Activated CD4-positive, alpha-beta T cell treated with anti-CD3 and anti-CD28 coated beads, Interleukin-10, Interleukin-2, amounts not matched to agents 100 ng/mL and 50 ng/mL, durations not matched to agents 16 hours and 8 hours (primary cell): ENCODE measurements at regions not wholly inside any gene's neighbourhood (a gene's known extent, or its start where the extent isn't known, plus 50 kb on each side); places are given as distances from the start of the nearest gene placed in this dataset.
A peak's percentile ranks its signal among the peaks of the same experiment; 100 is the strongest.
"Not testable (repeated sequence)": the region's sequence is repeated elsewhere in the genome, so short reads cannot be mapped to it uniquely, and the experiment has no call there.

Source experiments
- DNase-seq: peaks from one replicate; pipeline ENCODE4 v3.0.0-alpha.2; 2020

- DNase-seq, result no peak
Observed at GRCh38 chr1:76687307-76688175, 179.7 kb upstream of the ST6GALNAC5 start.

DNA sequence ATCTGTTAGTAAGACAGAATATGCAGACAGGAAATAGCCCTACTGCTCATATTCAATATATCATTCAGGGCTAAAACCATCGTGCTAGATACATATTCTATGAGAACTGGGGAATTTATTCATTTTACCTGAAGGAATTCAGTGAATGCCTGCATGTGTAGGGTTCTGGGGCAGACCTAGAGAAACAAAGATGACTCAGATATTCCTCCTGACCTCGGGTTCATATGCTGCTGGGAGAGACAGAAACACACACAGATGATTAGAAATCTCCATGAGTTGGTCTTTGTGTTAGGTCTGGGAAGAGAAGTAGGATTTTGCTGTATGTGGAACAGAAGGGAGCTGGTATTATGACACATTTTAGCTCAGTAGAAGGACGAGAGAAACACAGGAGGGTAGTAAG, 176.5 kb upstream of the ST6GALNAC5 start:
- no peak for DNase-seq

DNA sequence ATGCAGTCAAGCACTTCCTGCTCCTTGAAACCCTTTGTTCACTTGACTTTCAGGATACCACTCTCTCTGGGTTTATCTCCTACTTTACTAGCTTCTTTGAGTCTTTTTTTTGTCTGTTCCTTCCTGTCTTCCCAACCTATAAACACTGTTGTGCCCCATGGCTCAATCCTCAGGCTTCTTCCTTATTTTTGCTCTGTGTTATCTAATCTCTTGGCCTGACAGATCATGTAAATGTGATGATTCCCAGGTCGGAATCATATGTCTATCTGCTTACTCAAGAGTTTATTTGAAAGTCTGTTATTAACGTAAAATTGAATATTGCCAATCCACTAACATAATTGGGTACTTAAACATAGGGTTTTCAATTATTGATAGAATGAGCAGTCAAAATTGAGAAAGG, 171.7 kb upstream of the ST6GALNAC5 start:
- DNase-seq, result no peak

DNA sequence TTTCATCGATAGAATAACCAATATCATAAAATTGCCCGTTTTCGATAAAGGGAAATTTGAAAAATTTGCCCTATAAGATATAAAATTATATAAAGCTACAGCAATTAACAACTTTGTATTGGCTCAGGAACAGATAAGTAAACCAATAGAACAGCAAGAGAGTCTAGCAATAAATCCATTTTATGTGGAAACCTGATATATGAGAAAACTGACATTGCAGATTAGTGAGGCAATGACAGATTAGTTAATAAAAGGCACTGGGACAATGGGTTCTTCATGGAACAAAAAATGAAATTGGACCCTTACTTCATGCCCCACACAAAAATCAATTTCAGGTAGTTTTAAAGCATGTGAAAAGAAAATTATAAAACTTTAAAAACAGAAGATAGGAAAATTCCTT, 169.9 kb upstream of the ST6GALNAC5 start:
- DNase-seq, result no peak

DNA sequence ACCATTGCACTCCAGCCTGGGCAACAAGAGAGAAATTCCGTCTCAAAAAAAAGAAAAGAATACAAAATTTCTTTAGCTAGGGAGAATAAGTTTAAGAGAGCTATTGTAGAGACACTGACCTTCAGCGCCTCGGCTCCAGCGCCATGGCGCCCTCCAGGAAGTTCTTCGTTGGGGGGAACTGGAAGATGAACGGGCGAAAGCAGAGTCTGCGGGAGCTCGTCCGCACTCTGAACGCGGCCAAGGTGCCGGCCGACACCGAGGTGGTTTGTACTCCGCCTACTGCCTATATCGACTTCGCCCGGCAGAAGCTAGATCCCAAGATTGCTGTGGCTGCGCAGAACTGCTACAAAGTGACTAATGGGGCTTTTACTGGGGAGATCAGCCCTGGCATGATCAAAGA, 167.6 kb upstream of the ST6GALNAC5 start:
- DNase-seq, result not testable (repeated sequence)

- DNase-seq, result not testable (repeated sequence)
Observed at GRCh38 chr1:76700200-76700599, 167.1 kb upstream of the ST6GALNAC5 start.

DNA sequence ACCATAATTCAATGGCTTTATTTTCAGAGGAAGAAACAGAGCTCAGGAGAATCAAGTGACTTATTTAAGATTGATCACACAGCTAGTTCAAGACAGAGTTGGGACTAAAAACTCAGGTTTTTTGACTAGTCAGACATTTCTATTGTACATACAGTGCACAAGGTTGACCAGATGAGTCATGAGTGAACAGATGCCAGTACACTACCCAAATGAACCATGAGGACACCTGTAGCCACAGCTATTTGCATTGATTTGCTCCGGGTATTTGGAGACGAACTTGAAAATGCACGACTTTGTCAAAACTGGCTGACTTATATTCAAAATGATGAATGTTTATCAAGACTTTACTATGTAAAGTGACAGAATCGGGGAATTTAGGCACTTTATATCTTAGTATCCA, 161.7 kb upstream of the ST6GALNAC5 start:
- no peak for DNase-seq

GRCh38 chr1:76713535-76713934, 153.7 kb upstream of the ST6GALNAC5 start:
- DNase-seq, result peak; percentile 49

DNA sequence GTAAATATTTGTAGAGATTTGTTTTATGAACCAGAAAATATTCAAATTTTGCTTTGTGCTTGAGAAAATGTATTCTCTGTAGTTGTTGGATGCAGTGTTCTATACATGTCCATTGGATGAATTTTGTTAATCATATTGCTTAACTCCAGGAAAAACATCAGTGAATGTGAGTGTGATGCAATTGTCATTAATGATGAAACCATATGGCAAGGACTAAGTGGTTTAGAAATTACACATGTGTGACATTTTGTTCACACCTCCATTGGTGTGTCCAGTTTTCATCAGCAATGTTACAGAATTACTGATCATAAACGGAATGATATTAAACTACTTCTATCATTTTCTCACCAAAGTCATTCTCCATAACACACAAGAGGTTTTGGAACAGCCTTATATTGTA, 151.8 kb upstream of the ST6GALNAC5 start:
- no peak for DNase-seq

DNA sequence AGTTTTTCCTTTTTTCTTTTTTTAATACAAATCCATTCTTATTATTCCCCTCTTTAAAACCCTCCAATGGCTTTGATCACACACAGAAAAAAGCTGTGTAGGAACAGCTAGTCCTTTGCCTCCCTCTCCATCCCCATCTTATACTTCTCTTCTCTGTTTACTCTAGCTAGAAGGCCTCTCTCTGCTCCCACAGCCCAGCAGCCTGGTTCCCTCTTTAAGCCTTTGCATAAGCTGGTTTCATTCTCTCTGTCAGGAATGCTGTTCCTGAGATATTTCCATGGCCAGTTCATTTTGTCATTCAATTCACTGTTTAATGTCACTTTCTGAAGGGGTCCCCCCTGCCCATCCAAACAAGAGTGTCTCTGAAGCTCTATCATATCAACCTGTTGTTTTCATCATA, 143.3 kb upstream of the ST6GALNAC5 start:
- no peak for DNase-seq

DNA sequence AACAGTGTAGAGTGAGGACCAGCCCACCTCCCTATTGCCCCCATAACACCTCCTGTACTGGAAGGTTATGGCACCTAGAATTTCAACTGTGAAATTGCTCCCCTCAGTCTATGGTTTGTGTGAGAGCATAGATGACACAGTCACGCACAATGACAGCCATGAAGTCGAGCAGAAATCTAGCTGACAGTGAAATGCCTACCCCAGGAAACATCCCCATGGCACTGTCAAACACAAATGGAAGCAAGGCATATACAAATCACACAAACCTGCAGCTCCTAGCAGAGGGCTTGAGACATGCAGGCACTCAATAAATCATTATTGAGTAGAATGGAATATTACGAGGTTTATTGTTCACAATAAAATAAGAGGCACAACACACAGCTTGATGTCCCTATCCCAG, 142.5 kb upstream of the ST6GALNAC5 start:
- DNase-seq, result no peak

GRCh38 chr1:76725864-76726619, 141.2 kb upstream of the ST6GALNAC5 start:
- no peak for DNase-seq

GRCh38 chr1:76727520-76727919, 139.8 kb upstream of the ST6GALNAC5 start:
- no peak for DNase-seq

DNA sequence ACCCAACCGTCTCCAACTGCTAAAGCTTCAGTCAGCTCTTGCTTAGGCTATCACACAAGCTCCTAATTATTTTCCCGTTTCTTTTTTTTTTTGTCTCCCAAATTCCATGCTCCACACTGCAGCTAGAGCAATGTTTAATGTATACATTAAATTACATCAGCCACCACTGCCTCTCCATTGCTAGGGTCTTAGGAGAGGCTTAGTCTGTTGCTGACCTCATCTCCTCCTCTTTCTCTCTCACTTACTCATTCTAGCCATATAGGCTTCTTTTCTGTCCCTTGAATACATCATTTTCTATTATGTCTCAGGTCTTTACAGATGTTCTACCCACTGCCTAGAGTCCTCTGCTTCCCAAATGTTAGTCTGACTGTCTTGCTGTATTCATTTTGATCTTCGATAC, 138.1 kb upstream of the ST6GALNAC5 start:
- DNase-seq, result no peak

GRCh38 chr1:76730027-76730426, 137.3 kb upstream of the ST6GALNAC5 start:
- DNase-seq, result no peak

DNA sequence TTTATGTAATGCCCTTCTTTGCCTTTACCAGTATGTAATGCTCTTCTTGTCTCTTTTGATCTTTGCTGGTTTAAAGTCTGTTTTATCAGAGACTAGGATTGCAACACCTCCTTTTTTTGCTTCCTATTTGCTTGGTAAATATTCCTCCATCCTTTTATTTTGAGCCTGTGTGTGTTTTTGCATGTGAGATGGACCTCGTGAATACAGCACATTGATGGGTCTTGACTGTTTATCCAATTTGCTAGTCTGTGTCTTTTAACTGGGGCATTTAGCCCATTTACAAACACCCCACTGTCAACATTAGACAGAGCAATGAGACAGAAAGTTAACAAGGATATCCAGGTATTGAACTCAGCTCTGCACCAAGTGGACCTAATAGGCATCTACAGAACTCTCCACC, 128.9 kb upstream of the ST6GALNAC5 start:
- not testable (repeated sequence) for DNase-seq

GRCh38 chr1:76740956-76741355, 126.3 kb upstream of the ST6GALNAC5 start:
- DNase-seq, result not testable (repeated sequence)

DNA sequence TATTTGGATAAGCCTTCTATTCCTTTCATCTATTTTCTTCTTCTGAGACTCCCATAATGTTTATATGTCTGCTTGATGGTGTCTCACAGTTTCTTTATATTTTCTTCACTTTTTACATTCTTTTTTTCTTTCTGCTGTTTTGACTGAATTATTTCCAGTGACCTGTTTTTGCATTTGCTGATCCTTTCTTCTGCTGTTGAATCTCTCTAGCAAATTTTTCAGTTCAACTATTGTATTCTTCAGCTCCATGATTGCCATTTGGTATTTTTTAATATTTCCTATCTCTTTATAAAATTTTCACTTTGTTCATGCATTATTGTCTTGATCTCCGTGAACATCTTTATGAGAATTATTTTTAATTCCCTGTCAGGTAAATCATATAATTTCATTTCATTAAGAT, 122.3 kb upstream of the ST6GALNAC5 start:
- DNase-seq, result no peak

- DNase-seq, result no peak
Observed at GRCh38 chr1:76746206-76746605, 121.1 kb upstream of the ST6GALNAC5 start.

GRCh38 chr1:76754730-76755129, 112.5 kb upstream of the ST6GALNAC5 start:
- no peak for DNase-seq

- no peak for DNase-seq
Observed at GRCh38 chr1:76759171-76759860, 108.0 kb upstream of the ST6GALNAC5 start.

- DNase-seq, result no peak
Observed at GRCh38 chr1:76759950-76760349, 107.3 kb upstream of the ST6GALNAC5 start.

DNA sequence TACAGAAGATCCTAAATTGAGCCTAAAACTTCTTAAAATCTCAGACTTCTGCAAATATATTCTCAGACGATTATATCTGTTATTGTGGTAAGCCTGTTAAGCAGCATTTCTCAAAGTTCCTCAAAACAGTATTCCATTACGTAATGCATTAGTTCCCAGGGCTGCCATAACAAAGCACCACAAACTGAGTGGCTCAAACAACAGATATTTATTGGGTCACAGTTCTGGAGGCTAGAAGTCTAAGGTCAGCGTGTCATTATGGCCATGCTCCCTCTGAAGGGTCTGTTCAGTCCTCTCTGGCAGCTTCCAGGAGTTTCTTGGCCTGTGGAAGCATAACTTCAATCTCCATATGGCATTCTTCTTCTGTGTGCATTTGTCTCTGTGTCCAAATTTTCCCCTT, 103.5 kb upstream of the ST6GALNAC5 start:
- no peak for DNase-seq
